NCI-H510A (cell line): ENCODE measurements at regions not wholly inside any gene's neighbourhood (a gene's known extent, or its start where the extent isn't known, plus 50 kb on each side); places are given as distances from the start of the nearest gene placed in this dataset.
"Not testable (repeated sequence)": the region's sequence is repeated elsewhere in the genome, so short reads cannot be mapped to it uniquely, and the experiment has no call there.

Experiments
- DNase-seq: peaks from one replicate; lab custom pipeline; 2025; lab: John Stamatoyannopoulos, UW

DNA sequence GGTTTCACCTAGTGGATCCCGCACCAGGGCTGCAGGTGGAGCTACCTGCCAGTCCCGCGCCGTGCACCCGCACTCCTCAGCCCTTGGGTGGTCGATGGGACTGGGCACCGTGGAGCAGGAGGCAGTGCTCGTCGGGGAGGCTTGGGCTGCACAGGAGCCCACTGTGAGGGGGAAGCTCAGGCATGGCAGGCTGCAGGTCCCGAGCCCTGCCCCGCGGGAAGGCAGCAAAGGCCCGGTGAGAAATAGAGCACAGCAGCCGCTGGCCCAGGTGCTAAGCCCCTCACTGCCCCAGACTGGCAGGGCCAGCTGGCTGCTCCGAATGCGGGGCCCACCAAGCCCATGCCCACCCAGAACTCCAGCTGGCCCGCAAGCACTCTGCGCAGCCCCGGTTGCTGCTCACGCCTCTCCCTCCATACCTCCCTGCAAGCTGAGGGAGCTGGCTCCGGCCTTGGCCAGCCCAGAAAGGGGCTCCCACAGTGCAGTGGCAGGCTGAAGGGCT is 872.7 kb downstream of the PCDH17 start:
- not testable (repeated sequence) for DNase-seq

GRCh38 chr13:58505262-58505920 is 873.8 kb downstream of the PCDH17 start:
- not testable (repeated sequence) for DNase-seq

DNA sequence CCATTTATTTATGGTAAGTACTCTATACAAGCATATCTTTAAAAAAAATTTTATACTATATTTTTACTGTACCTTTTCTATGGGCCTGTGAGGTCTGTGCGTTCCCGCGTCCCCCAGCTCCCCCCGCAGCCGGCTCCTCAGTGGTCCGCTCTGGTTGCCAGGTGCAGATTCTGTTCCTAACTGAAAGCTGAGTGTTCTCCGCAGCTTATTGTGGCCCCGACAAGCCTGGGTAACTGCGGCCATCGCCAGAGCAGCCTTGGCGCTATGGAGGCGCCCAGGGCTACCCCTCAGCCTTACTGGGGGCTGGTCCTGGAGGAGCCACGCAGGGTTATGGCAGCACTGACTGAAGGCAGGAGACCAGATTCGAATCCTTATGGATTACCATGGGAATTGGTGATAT is 896.8 kb downstream of the PCDH17 start:
- DNase-seq, result no peak

- DNase-seq, result no peak
Measured at GRCh38 chr13:58531614-58532013, 900.1 kb downstream of the PCDH17 start.

- no peak for DNase-seq
Measured at GRCh38 chr13:58542530-58542929, 911.0 kb downstream of the PCDH17 start.

DNA sequence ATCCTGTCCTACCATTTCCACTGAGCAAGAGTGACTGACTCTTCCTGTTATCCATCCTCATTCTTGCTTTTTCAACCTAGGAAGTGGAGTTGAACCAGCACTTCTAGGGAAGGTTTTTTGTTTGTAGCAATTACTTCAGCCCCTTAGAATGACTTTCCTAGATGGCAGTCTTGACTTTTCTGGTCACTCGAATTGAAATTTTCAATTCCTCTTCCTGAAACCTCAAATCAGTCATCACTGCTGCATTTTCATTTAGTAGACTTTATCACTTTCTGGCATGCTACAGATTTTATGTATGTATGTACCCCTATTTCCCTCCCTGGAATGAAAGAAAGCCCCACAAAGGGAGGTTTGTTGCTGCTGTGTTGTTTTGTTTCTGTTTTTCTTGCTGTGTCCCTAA is 915.9 kb downstream of the PCDH17 start:
- DNase-seq, result no peak

DNA sequence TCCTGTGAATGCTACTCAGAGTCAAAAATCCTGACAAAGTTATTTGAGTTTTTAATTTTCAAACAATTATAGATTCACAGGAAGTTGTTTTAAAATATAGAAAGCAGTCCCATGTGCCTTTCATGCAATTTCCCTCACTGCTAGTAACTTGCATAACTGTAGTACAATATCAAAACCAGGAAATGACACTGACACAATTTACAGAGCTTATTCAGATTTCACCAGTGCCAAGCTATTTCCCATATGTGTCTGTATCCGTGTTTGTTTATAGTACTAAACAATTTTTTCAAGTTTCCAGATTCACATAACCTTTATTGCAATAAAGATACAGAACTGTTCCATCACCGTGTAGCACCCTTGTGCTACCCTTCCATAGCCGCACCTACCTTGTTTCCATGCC is 934.6 kb downstream of the PCDH17 start:
- DNase-seq, result no peak

GRCh38 chr13:58573743-58574142 is 942.2 kb downstream of the PCDH17 start:
- DNase-seq, result no peak

DNA sequence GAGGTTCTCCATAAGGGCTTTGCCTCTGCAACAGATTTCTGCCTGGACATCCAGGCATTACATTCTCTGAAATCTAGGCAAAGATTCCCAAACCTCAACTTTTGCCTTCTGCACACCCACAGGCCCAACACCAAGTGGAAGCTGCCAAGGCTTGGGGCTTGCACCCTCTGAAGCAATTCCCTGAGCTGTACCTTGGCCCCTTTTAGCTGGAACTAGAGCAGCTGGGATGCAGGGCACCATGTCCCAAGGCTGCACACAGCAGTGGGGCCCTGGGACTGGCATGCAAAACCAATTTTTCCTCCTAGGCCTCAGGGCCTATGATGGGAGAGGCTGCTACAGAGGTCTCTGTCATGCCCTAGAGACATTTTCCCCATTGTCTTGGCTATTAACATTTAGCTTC is 943.2 kb downstream of the PCDH17 start:
- DNase-seq, result no peak

- DNase-seq, result no peak
Measured at GRCh38 chr13:58579468-58579867, 947.9 kb downstream of the PCDH17 start.

GRCh38 chr13:58583966-58584365 is 952.4 kb downstream of the PCDH17 start:
- DNase-seq, result no peak

- DNase-seq, result no peak
Measured at GRCh38 chr13:58584610-58585009, 953.1 kb downstream of the PCDH17 start.

GRCh38 chr13:58587183-58587582 is 955.6 kb downstream of the PCDH17 start:
- DNase-seq, result no peak

DNA sequence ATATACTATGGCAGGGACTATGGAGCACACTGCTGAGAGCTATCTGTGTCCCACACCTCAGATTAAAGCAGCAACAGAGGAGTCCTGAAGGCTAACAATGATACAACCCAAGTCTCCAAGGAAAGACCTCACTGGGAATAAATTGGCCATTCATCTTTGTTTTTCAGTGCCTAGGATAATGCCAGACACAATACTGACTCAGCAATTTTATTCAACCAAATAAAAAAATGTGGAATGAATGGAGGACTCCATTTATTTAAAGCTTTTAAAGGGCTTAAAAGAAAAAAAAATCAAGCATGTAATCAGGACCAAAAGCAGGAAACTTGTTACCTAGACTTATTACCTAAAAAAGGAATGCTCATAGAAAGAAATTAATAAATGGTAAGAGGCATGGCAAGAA is 960.5 kb downstream of the PCDH17 start:
- no peak for DNase-seq

GRCh38 chr13:58592786-58593185 is 961.2 kb downstream of the PCDH17 start:
- no peak for DNase-seq

DNA sequence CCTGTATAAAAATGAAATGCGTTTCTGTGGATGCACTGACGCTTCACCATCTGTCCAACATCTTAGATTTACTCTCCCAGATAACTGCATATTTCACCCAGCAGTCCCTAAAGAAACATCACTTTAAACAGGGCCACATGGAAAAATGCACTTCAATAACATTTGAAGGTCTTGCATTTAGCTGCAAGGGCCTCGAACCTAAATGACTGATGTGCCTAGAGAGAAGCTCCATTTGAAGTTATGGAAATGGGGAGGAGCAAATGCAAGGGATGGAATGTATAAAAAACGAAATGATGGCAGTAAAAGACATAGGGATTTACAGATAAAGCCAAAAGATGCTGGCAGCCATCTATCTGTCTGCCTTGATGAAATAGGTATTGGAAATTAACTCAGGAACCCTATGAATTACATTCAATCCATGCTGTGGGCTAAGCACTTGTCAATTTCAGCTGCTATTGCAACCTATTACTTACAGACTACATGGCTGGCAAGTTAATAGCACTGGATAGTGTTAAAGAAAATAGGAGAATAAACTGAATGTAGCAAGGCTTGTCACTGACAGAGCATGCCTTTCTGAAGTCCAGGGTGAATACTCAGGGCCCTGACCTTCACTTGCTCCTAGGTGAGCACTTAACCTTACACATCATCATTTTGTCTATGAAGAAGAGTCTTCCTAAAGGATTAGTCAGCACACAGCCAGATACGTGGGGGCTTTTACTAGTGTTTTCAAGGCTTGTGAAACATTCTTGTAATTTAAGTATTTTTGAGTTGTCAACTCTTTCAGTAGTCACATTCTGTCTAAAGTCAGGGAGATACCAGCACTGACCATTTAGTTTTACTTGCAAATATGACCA is 963.4 kb downstream of the PCDH17 start:
- DNase-seq, result no peak

GRCh38 chr13:58597552-58597951 is 966.0 kb downstream of the PCDH17 start:
- DNase-seq, result no peak

GRCh38 chr13:58598241-58598640 is 966.7 kb downstream of the PCDH17 start:
- no peak for DNase-seq

DNA sequence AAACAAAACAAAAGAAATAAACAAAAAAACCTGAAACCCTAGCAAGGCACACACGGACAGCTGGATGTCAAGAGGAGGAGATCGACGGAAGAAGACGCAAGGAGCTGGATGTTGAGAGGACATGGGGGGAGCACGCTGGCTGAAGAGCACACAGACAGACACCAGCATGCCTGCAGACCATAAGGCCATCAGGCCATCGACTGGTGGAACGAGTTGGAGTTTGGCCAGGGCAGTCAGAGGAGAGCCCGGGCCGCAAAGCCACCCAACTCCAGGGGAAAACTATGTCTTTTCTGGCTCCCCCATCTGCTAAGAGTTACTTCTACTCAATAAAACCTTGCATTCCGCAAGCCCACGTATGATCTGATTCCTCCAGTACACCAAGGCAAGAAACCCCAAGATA is 979.6 kb downstream of the PCDH17 start:
- no peak for DNase-seq

- no peak for DNase-seq
Measured at GRCh38 chr13:58617880-58618665, 986.5 kb downstream of the PCDH17 start.

DNA sequence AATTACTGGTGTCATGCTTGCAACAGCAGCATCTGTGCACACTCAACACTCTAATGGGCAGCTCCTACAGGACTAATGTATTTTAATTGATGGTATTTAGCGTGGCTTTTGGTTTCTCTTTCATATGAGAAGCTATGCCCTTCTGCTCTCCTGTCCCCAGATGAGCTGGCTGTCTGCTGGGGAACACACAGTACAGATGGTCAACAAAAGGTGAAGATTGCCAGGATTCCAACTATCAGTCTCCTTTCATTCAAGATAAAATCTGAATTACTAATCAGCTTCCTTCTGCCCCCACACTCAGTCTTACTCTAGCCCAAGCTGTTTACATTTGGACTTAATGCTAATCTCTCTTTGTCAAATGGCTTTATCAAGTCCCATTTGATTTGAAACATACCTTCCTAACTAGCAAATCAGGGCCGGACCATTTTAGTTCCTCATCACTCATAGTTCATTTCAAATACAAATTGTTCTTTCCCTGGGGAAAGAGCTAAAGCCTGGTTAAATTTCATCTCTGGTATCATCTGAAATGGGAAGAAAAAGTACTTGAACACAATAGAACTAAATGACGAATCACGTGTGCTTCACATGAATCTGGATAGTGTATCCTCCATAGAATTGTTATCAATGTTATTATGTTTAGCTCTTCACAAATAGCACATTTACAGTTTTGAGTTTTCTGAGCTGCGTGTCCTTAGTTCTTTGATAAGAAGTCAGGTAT is 988.0 kb downstream of the PCDH17 start:
- no peak for DNase-seq

DNA sequence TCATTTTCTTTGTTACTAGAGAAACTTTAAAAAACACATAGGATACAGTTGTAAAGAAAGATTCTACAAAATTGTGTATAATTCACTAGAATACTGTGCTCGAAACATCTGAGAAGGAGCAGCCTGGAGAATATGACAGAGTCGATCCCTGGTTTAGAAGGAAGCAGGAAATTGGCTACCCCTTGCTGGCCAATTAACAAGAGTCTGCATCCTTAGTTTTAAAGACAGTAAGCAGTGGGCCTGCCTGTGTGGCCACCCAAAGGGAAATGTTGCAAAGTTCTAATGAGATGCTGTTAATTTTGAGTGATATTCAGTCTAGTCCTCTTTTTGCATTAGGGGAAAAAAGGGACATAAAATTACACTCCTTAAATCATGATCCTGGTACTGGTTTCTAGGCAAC is 988.6 kb downstream of the PCDH17 start:
- no peak for DNase-seq
